ELF-1 (cell line): ENCODE measurements at regions not wholly inside any gene's neighbourhood (a gene's known extent, or its start where the extent isn't known, plus 50 kb on each side); places are given as distances from the start of the nearest gene placed in this dataset.

ENCODE experiments used
- DNase-seq: peaks from one replicate; pipeline ENCODE4 v3.0.0-alpha.2; 2016; ENCODE audit warnings: low read depth, low spot score

GRCh38 chr14:28673056-28673455 lies 93.5 kb upstream of the FOXG1 start:
- DNase-seq = no peak

GRCh38 chr14:28676479-28676878 lies 90.1 kb upstream of the FOXG1 start:
- DNase-seq = no peak

DNA sequence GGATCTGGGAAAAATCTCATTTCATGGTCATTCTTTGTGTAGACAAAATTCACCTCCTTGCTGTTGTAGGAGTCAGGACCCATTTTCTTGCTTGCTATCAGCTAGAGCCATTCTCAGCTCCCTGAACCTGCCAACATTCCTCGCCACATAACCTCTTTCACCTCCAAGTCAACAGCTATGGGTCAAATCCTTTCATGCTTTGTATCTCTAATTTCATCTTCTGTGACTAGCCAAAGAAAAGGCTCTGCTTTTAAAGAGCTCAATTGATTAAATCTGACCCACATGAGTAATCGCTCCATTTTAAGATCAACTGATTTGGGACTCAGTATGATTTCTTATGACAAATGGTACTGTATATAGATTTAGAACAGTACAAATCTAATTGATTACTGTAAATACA lies 89.2 kb upstream of the FOXG1 start:
- DNase-seq = no peak

DNA sequence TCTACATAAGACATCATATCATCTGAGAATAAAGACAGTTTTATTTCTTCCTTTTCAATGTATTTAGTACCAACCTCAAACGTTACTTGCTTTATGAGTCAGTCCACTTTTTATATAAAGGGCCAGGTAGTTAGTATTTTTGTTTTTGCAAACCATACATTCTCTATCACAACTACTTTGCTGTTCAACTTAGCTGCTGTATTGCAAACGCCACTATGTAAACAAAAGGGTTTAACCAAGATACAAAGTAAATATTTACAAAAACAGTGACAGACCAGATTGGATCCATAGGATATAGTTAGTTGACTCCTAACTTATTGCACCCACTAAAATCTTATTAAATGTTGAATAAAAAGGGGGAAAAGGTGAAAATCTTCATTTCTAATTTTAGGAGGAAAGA lies 87.7 kb upstream of the FOXG1 start:
- no peak for DNase-seq

GRCh38 chr14:28681681-28682080 lies 84.9 kb upstream of the FOXG1 start:
- no peak for DNase-seq

DNA sequence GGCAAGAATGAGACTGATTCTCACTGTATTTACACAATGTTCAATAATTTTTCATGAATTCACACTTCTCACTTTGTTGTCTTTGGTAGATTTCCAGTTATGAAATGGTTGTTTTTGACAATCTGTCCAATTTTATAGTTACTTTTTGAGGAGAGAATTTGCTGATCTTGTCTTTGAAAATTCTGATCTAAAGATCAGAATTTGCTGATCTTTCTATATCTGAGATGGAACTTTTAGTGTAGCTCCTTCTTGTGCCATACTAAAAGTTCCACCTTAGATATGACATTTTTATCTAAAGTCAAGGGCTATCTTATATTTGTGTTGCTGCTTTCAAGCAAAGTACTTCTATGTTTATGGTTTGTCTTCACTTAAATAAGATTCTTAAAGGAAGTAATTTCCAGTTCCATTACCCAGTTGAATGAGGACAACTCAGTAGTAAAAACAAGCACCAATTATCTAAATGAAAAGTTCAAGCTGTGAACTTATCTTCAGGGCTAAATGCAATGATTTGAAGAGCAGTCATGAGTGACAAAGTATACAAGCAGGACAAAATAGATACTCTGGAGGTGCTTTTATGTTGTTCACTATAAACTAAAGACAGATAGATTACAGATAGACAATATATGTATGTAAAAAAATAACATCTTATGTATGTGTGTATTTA lies 76.4 kb upstream of the FOXG1 start:
- DNase-seq = no peak

DNA sequence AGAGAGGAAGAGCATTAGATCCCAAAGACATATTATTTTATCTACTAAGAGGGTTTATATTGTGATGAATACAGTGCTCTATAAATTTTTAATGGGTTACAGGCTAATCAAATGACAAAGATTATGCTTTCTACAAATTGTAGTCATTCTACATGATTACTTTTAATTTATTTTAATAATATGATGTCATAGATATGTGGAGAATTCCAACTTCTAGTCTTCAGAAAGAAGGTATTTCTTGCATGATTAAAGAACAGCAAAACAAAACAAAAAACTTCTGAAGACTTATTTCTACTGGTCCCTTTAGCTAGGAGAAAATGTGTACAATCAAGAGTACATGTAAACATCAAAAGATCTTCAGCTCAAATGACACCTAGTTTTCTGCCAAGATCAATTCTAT lies 71.5 kb upstream of the FOXG1 start:
- no peak for DNase-seq

DNA sequence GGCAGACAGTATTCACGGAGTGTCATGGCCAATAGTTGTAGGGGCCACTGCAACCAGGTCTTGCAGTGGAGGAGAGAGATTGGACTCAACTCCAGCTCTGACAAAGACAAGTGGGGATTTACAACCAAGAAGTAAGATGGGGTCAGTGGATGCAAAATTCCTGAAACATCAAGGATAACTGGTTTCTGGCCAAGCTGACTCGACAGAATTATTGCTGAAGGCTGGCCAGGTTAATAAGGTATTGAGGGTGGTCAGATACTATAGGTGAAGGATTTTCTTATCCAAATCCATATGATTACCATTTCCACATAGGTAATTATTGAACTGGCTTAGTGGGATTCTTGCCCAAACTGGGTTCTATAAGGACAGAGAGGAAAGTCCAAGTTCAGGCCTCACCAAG lies 64.9 kb upstream of the FOXG1 start:
- no peak for DNase-seq

- no peak for DNase-seq
Measured at GRCh38 chr14:28703482-28703881, 63.1 kb upstream of the FOXG1 start.

- no peak for DNase-seq
Measured at GRCh38 chr14:28704153-28704552, 62.4 kb upstream of the FOXG1 start.

- no peak for DNase-seq
Measured at GRCh38 chr14:28707814-28708213, 58.8 kb upstream of the FOXG1 start.

- DNase-seq = no peak
Measured at GRCh38 chr14:28709571-28710305, 56.8 kb upstream of the FOXG1 start.
